ENCODE measurements at regions not wholly inside any gene's neighbourhood (a gene's known extent, or its start where the extent isn't known, plus 50 kb on each side); places are given as distances from the start of the nearest gene placed in this dataset.

DNA sequence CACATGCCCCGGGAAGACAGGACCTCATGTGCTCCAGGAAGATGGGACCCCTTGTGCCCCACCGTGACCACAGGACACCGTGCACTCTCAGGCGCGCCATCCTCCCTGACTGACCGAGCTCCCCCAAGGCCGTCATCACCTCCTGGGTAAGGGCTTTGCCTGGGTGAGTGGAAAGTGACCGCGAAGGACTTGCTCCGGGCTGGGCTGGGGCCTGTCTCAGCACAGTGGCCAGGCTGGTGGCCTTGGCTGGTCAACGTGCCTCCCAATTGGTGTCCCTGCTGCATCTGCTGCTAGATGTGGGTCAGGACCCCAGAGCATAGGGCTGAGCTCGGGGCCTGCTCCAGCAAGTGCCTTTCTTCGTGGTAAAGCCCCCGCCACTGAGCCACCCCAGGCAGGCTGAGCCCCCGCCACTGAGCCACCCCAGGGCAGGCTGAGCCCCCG, 69.7 kb upstream of the CTDP1 start:
- Histone ChIP-seq H3K36me3 (replicated peaks in 1 of 2; ENCODE audit: control insufficient read depth in 2 of 2, insufficient read depth in 2 of 2, low read length in 2 of 2) (no peaks in the 10 kb centered on the region), H3K4me2 (ENCODE audit: insufficient read depth, low read length, poor library complexity, severe bottlenecking) (no peak overlapping the region), H2BK15ac (ENCODE audit: low read length) (peak overlapping the region; percentile 49), H3K9ac (ENCODE audit: low read depth, low read length, poor library complexity) (no peak overlapping the region), H3K4me3 (ENCODE audit: low read length in 2 of 2) (no peak overlapping the region), H2AK5ac (ENCODE audit: low read depth, low read length) (peak overlapping the region; percentile 96), H2AFZ (ENCODE audit: low read length) (no peak overlapping the region), H3K23ac (ENCODE audit: low read depth, low read length, poor library complexity) (peak overlapping the region; percentile 43), H2BK12ac (ENCODE audit: low read length) (peak overlapping the region; percentile 73), H2BK5ac (ENCODE audit: low read length) (no peak overlapping the region), H4K8ac (ENCODE audit: low read depth, low read length) (no peak overlapping the region), H4K91ac (ENCODE audit: low read depth, low read length, poor library complexity) (no peak overlapping the region), H3K4me1 (ENCODE audit: control insufficient read depth in 2 of 2, insufficient read depth in 1 of 2, low read depth in 1 of 2, low read length in 2 of 2) (peaks cover 0 to 9% of the 10 kb centered on the region in 2 donors), H3K14ac (ENCODE audit: low read length) (peak overlapping the region; percentile 71), H3K9me3 (replicated peaks in 1 of 2; ENCODE audit: control insufficient read depth in 2 of 2, insufficient read depth in 1 of 2, low read depth in 1 of 2, low read length in 2 of 2) (no peaks in the 10 kb centered on the region), H3K27me3 (ENCODE audit: control insufficient read depth in 3 of 3, insufficient read depth in 3 of 3, low read depth in 1 of 3, low read length in 3 of 3) (peaks cover 0 to 10% (median 0%) of the 10 kb centered on the region in 3 experiments), H3K79me1 (ENCODE audit: low read depth, low read length) (peaks cover 2% of the 10 kb centered on the region), H2BK120ac (ENCODE audit: low read depth, low read length) (no peak overlapping the region), H3K4ac (ENCODE audit: low read length) (no peak overlapping the region), H3K18ac (ENCODE audit: low read length) (peak overlapping the region; percentile 78), H3K27ac (replicated peaks; ENCODE audit: low read length) (no peak overlapping the region)
- no CpG with 5 or more reads among the region's 16 CpGs for WGBS, 2 donors (ENCODE audit: extremely low coverage in 2 of 2, insufficient read length in 2 of 2, insufficient replicate concordance in 1 of 2)
- no peak for DNase-seq (ENCODE audit: low spot score)

- Histone ChIP-seq H3K4me2 (ENCODE audit: insufficient read depth, low read length, poor library complexity, severe bottlenecking) (no peak overlapping the region), H3K27me3 (ENCODE audit: control insufficient read depth in 3 of 3, insufficient read depth in 3 of 3, low read depth in 1 of 3, low read length in 3 of 3) (peaks cover 0 to 10% (median 0%) of the 10 kb centered on the region in 3 experiments)
- no CpG with 5 or more reads among the region's 23 CpGs for WGBS, 2 donors (ENCODE audit: extremely low coverage in 2 of 2, insufficient read length in 2 of 2, insufficient replicate concordance in 1 of 2)
Observed at GRCh38 chr18:79610461-79611039, 69.1 kb upstream of the CTDP1 start.

GRCh38 chr18:79611040-79611681, 68.4 kb upstream of the CTDP1 start:
- H2BK5ac ChIP-seq (ENCODE audit: low read length), result no peak overlapping the region
- H2BK120ac ChIP-seq (ENCODE audit: low read depth, low read length), result no peak overlapping the region
- H2BK15ac ChIP-seq (ENCODE audit: low read length), result no peak overlapping the region
- no peaks in the 10 kb centered on the region for H3K36me3 ChIP-seq (replicated peaks in 1 of 2; ENCODE audit: control insufficient read depth in 2 of 2, insufficient read depth in 2 of 2, low read length in 2 of 2)
- peak overlapping the region; percentile 53 for H2AFZ ChIP-seq (ENCODE audit: low read length)
- no peak overlapping the region for H3K23ac ChIP-seq (ENCODE audit: low read depth, low read length, poor library complexity)
- H3K79me1 ChIP-seq (ENCODE audit: low read depth, low read length), result peaks cover 2% of the 10 kb centered on the region
- H2BK12ac ChIP-seq (ENCODE audit: low read length), result no peak overlapping the region
- no peak overlapping the region for H3K4ac ChIP-seq (ENCODE audit: low read length)
- peak overlapping the region; percentile 77 for H3K18ac ChIP-seq (ENCODE audit: low read length)
- no peak for DNase-seq (ENCODE audit: low spot score)
- peak overlapping the region; percentile 50 for H3K9ac ChIP-seq (ENCODE audit: low read depth, low read length, poor library complexity)
- no CpG with 5 or more reads among the region's 20 CpGs for whole genome bisulfite sequencing, 2 donors (ENCODE audit: extremely low coverage in 2 of 2, insufficient read length in 2 of 2, insufficient replicate concordance in 1 of 2)
- H4K8ac ChIP-seq (ENCODE audit: low read depth, low read length), result no peak overlapping the region
- peaks cover 0 to 9% of the 10 kb centered on the region in 2 donors for H3K4me1 ChIP-seq (ENCODE audit: control insufficient read depth in 2 of 2, insufficient read depth in 1 of 2, low read depth in 1 of 2, low read length in 2 of 2)
- no peak overlapping the region for H3K27ac ChIP-seq (replicated peaks; ENCODE audit: low read length)
- peak overlapping the region; percentile 68 for H2AK5ac ChIP-seq (ENCODE audit: low read depth, low read length)
- no peak overlapping the region for H4K91ac ChIP-seq (ENCODE audit: low read depth, low read length, poor library complexity)
- H3K4me3 ChIP-seq (ENCODE audit: low read length in 2 of 2), result no peak overlapping the region
- no peaks in the 10 kb centered on the region for H3K9me3 ChIP-seq (replicated peaks in 1 of 2; ENCODE audit: control insufficient read depth in 2 of 2, insufficient read depth in 1 of 2, low read depth in 1 of 2, low read length in 2 of 2)
- H3K4me2 ChIP-seq (ENCODE audit: insufficient read depth, low read length, poor library complexity, severe bottlenecking), result no peak overlapping the region
- peaks cover 0 to 10% (median 0%) of the 10 kb centered on the region in 3 experiments for H3K27me3 ChIP-seq (ENCODE audit: control insufficient read depth in 3 of 3, insufficient read depth in 3 of 3, low read depth in 1 of 3, low read length in 3 of 3)
- H3K14ac ChIP-seq (ENCODE audit: low read length), result no peak overlapping the region

More at GRCh38 chr18:79610461-79611039, 69.1 kb upstream of the CTDP1 start:
- Histone ChIP-seq H2BK12ac (ENCODE audit: low read length) (no peak overlapping the region), H3K36me3 (replicated peaks in 1 of 2; ENCODE audit: control insufficient read depth in 2 of 2, insufficient read depth in 2 of 2, low read length in 2 of 2) (no peaks in the 10 kb centered on the region), H4K91ac (ENCODE audit: low read depth, low read length, poor library complexity) (no peak overlapping the region), H3K27ac (replicated peaks; ENCODE audit: low read length) (no peak overlapping the region), H2BK5ac (ENCODE audit: low read length) (no peak overlapping the region), H3K23ac (ENCODE audit: low read depth, low read length, poor library complexity) (no peak overlapping the region), H3K18ac (ENCODE audit: low read length) (peak overlapping the region; percentile 72), H2AK5ac (ENCODE audit: low read depth, low read length) (peak overlapping the region; percentile 68), H3K9me3 (replicated peaks in 1 of 2; ENCODE audit: control insufficient read depth in 2 of 2, insufficient read depth in 1 of 2, low read depth in 1 of 2, low read length in 2 of 2) (no peaks in the 10 kb centered on the region), H2BK120ac (ENCODE audit: low read depth, low read length) (no peak overlapping the region), H3K14ac (ENCODE audit: low read length) (no peak overlapping the region), H3K4me3 (ENCODE audit: low read length in 2 of 2) (no peak overlapping the region), H4K8ac (ENCODE audit: low read depth, low read length) (no peak overlapping the region), H3K79me1 (ENCODE audit: low read depth, low read length) (peaks cover 2% of the 10 kb centered on the region), H3K4me1 (ENCODE audit: control insufficient read depth in 2 of 2, insufficient read depth in 1 of 2, low read depth in 1 of 2, low read length in 2 of 2) (peaks cover 0 to 9% of the 10 kb centered on the region in 2 donors), H3K4ac (ENCODE audit: low read length) (no peak overlapping the region), H2AFZ (ENCODE audit: low read length) (peak overlapping the region; percentile 53), H3K9ac (ENCODE audit: low read depth, low read length, poor library complexity) (no peak overlapping the region), H2BK15ac (ENCODE audit: low read length) (no peak overlapping the region)
- no peak for DNase-seq (ENCODE audit: low spot score)

All from neuronal stem cell (in vitro differentiated cells).